ENCODE measurements at regions not wholly inside any gene's neighbourhood (a gene's known extent, or its start where the extent isn't known, plus 50 kb on each side); places are given as distances from the start of the nearest gene placed in this dataset.

GRCh38 chr10:130368761-130369560 lies 232.8 kb downstream of the GLRX3 start:
- no peak for DNase-seq (ENCODE audit: insufficient read length, low spot score)
- FAIRE-seq, result no peak
- TF ChIP-seq, protein P1, sequence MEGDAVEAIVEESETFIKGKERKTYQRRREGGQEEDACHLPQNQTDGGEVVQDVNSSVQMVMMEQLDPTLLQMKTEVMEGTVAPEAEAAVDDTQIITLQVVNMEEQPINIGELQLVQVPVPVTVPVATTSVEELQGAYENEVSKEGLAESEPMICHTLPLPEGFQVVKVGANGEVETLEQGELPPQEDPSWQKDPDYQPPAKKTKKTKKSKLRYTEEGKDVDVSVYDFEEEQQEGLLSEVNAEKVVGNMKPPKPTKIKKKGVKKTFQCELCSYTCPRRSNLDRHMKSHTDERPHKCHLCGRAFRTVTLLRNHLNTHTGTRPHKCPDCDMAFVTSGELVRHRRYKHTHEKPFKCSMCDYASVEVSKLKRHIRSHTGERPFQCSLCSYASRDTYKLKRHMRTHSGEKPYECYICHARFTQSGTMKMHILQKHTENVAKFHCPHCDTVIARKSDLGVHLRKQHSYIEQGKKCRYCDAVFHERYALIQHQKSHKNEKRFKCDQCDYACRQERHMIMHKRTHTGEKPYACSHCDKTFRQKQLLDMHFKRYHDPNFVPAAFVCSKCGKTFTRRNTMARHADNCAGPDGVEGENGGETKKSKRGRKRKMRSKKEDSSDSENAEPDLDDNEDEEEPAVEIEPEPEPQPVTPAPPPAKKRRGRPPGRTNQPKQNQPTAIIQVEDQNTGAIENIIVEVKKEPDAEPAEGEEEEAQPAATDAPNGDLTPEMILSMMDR (IDR thresholded peaks at IDR 0.05; ENCODE audit: insufficient read depth, missing control alignments), result no peak

- TF ChIP-seq, protein P1 (IDR thresholded peaks at IDR 0.05; ENCODE audit: insufficient read depth, missing control alignments), result no peak
- FAIRE-seq (no peak), DNase-seq (ENCODE audit: insufficient read length, low spot score) (no peak)
These were observed 233.6 kb downstream of the GLRX3 start for GRCh38 chr10:130369645-130370381.

DNA sequence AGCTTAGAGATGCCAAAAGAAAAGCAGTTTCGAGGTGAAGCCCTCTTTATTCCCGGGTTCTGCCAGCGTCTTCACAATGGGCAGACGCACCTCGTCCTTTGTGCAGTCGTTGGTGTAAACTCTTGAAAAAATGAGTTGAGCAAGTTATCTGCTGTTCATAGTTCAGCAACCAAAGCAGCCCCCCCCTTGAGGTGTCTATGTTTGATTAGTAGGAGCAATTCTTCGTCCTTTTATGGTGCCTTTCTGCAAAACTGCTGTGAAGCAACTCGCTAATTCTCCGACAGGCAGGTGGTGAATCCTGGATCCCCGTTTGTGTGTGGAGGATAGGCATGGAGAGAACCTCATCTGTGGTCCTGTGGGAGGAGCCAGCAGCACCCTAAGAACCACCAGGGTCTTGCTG lies 234.5 kb downstream of the GLRX3 start:
- DNase-seq (ENCODE audit: insufficient read length, low spot score) (no peak), FAIRE-seq (no peak)

GRCh38 chr10:130371156-130371555 lies 235.0 kb downstream of the GLRX3 start:
- TF ChIP-seq, protein P1 (IDR thresholded peaks at IDR 0.05; ENCODE audit: insufficient read depth, missing control alignments), result no peak
- DNase-seq (ENCODE audit: insufficient read length, low spot score) (no peak), FAIRE-seq (no peak)

More for the DNA sequence above, 234.5 kb downstream of the GLRX3 start:
- TF ChIP-seq, protein P1 (IDR thresholded peaks at IDR 0.05; ENCODE audit: insufficient read depth, missing control alignments), result no peak

DNA sequence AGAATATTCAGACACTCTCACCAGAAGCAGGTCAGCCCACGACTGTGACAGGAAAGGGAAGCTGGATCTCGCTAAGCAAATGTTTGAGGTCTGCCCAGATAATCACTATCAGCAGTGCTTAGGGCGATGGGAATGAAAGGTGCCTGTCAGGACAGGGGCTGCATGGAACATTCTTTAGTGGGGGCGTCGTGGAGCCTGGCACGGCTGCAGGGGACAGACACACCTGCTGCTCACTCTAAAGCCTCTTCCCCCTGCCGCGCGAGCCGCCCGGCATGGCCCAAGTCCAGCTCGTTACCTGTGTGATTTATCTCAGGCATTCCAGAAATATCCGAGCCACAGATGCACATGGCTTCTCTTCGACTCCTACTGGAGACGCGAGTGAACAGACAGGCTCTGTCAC lies 235.5 kb downstream of the GLRX3 start:
- TF ChIP-seq, protein P1 (IDR thresholded peaks at IDR 0.05; ENCODE audit: insufficient read depth, missing control alignments), result no peak
- DNase-seq (ENCODE audit: insufficient read length, low spot score) (no peak), FAIRE-seq (no peak)

DNA sequence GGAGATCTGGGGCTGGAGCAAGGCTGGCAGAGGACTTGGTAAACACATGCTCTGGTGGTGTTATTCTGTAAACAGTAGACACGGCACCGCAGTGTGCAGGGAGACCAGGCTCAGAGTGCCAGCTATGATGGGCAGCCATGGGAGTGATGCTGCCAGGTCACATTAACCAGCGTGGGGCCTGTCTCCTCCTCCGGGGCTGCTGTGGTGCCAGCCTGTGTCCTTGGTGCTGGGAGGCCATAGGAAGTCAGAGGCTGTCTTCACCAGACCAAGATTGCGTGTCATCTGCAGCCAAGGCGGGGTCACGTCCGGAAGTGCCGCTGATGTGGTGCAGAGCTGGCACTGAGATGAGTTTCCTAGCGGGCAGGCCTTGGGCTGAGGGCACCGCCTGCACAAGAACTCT lies 236.0 kb downstream of the GLRX3 start:
- FAIRE-seq (no peak), DNase-seq (ENCODE audit: insufficient read length, low spot score) (no peak)
- TF ChIP-seq, protein P1 (IDR thresholded peaks at IDR 0.05; ENCODE audit: insufficient read depth, missing control alignments), result no peak

- FAIRE-seq (no peak), DNase-seq (ENCODE audit: insufficient read length, low spot score) (no peak)
- TF ChIP-seq, protein P1 (IDR thresholded peaks at IDR 0.05; ENCODE audit: insufficient read depth, missing control alignments), result no peak
These were observed 236.7 kb downstream of the GLRX3 start for GRCh38 chr10:130372866-130373265.

Measured in D721Med (cell line).